ENCODE measurements at regions not wholly inside any gene's neighbourhood (a gene's known extent, or its start where the extent isn't known, plus 50 kb on each side); places are given as distances from the start of the nearest gene placed in this dataset.

- DNase-seq (ENCODE audit: low spot score in 2 of 2): no peak
Measured at GRCh38 chr10:43882711-43883110, 234.0 kb upstream of the ZNF32 start.

GRCh38 chr10:43881657-43882056 is 233.0 kb upstream of the ZNF32 start:
- TF ChIP-seq POLR2A (IDR thresholded peaks at IDR 0.05) (no peak), CTCF (IDR thresholded peaks at IDR 0.05) (no peak)
- no peak overlapping the region for H3K4me3 ChIP-seq (ENCODE audit: low read depth, poor library complexity, severe bottlenecking)
- WGBS, 2 donors: 100% methylated on average over 2 of the region's 2 CpGs
- DNase-seq (ENCODE audit: low spot score in 2 of 2): peak in 1 of 2 donors; percentile 78
- intact Hi-C loops (cut with DNase I; ENCODE audit: low total_unique reads): no loop called here

More at GRCh38 chr10:43882711-43883110, 234.0 kb upstream of the ZNF32 start:
- WGBS, 2 donors: 81 to 84% methylated on average over 2 of the region's 2 CpGs
- intact Hi-C loops (cut with DNase I; ENCODE audit: low total_unique reads): no loop called here
- H3K4me3 ChIP-seq (ENCODE audit: low read depth, poor library complexity, severe bottlenecking): no peak overlapping the region
- TF ChIP-seq CTCF (IDR thresholded peaks at IDR 0.05): no peak
- no peak for TF ChIP-seq POLR2A (IDR thresholded peaks at IDR 0.05)

- WGBS, 2 donors: 74% methylated on average over 8 of the region's 8 CpGs
- intact Hi-C loops (cut with DNase I; ENCODE audit: low total_unique reads): no loop called here
Measured at GRCh38 chr10:43880160-43880559, 231.5 kb upstream of the ZNF32 start.

GRCh38 chr10:43879742-43880141 is 231.1 kb upstream of the ZNF32 start:
- WGBS, 2 donors: 88 to 91% methylated on average over 9 of the region's 12 CpGs

More at GRCh38 chr10:43880160-43880559, 231.5 kb upstream of the ZNF32 start:
- TF ChIP-seq POLR2A (IDR thresholded peaks at IDR 0.05) (no peak), CTCF (IDR thresholded peaks at IDR 0.05) (no peak)
- DNase-seq (ENCODE audit: low spot score in 2 of 2): peak in 1 of 2 donors; percentile 62
- no peak overlapping the region for H3K4me3 ChIP-seq (ENCODE audit: low read depth, poor library complexity, severe bottlenecking)

GRCh38 chr10:43879162-43879561 is 230.5 kb upstream of the ZNF32 start:
- H3K4me3 ChIP-seq (ENCODE audit: low read depth, poor library complexity, severe bottlenecking): no peak overlapping the region
- TF ChIP-seq CTCF (IDR thresholded peaks at IDR 0.05): no peak
- no peak for TF ChIP-seq POLR2A (IDR thresholded peaks at IDR 0.05)
- peak in 1 of 2 donors; percentile 71 for DNase-seq (ENCODE audit: low spot score in 2 of 2)
- intact Hi-C loops (cut with DNase I; ENCODE audit: low total_unique reads): no loop called here
- WGBS, 2 donors: 89 to 95% methylated on average over 7 of the region's 7 CpGs

More at GRCh38 chr10:43879742-43880141, 231.1 kb upstream of the ZNF32 start:
- TF ChIP-seq POLR2A (IDR thresholded peaks at IDR 0.05): no peak
- TF ChIP-seq CTCF (IDR thresholded peaks at IDR 0.05): no peak
- DNase-seq (ENCODE audit: low spot score in 2 of 2): peak in 1 of 2 donors; percentile 69
- intact Hi-C loops (cut with DNase I; ENCODE audit: low total_unique reads): no loop called here
- H3K4me3 ChIP-seq (ENCODE audit: low read depth, poor library complexity, severe bottlenecking): no peak overlapping the region

- 29 to 53% methylated on average over 10 of the region's 10 CpGs for WGBS, 2 donors
- DNase-seq (ENCODE audit: low spot score in 2 of 2): peak in 1 of 2 donors; percentile 83
- TF ChIP-seq POLR2A (IDR thresholded peaks at IDR 0.05) (no peak), CTCF (IDR thresholded peaks at IDR 0.05) (no peak)
- intact Hi-C loops (cut with DNase I; ENCODE audit: low total_unique reads): no loop called here
- no peak overlapping the region for H3K4me3 ChIP-seq (ENCODE audit: low read depth, poor library complexity, severe bottlenecking)
Measured at GRCh38 chr10:43878386-43878785, 229.7 kb upstream of the ZNF32 start.
